H9 (cell line): ENCODE measurements at regions not wholly inside any gene's neighbourhood (a gene's known extent, or its start where the extent isn't known, plus 50 kb on each side); places are given as distances from the start of the nearest gene placed in this dataset.

Source experiments
- DNase-seq: peaks from one replicate; pipeline ENCODE4 v3.0.0-alpha.2; 2017
- H2AFZ ChIP-seq: one replicate; pipeline ENCODE4 v1.6.1; 2013; ENCODE audit warnings: mild to moderate bottlenecking, low read length, control low read depth, moderate library complexity
- H2AK5ac ChIP-seq: 2 replicates; pipeline ENCODE4 v1.6.1; 2013; ENCODE audit warnings: low read length, control low read depth, mixed read lengths; ENCODE audit not compliant: insufficient read length
- H2BK120ac ChIP-seq: one replicate; pipeline ENCODE4 v1.6.1; 2013; ENCODE audit warnings: low read depth, mild to moderate bottlenecking, low read length, control low read depth, inconsistent platforms; ENCODE audit not compliant: poor library complexity, severe bottlenecking
- H2BK12ac ChIP-seq: 2 replicates; pipeline ENCODE4 v1.6.1; 2013; ENCODE audit warnings: low read length, control low read depth, mixed read lengths, low read depth; ENCODE audit not compliant: insufficient read length
- H2BK15ac ChIP-seq: 2 replicates; pipeline ENCODE4 v1.6.1; 2013; ENCODE audit warnings: low read depth, low read length, control low read depth
- H2BK20ac ChIP-seq: one replicate; pipeline ENCODE4 v1.6.1; 2013; ENCODE audit warnings: low read depth, mild to moderate bottlenecking, low read length, control low read depth, inconsistent platforms; ENCODE audit not compliant: poor library complexity, severe bottlenecking
- H2BK5ac ChIP-seq: 2 replicates; pipeline ENCODE4 v1.6.1; 2013; ENCODE audit warnings: low read length, control low read depth, mixed read lengths; ENCODE audit not compliant: insufficient read length
- H3K14ac ChIP-seq: 2 replicates; pipeline ENCODE4 v1.6.1; 2013; ENCODE audit warnings: low read length, control low read depth; ENCODE audit not compliant: insufficient read depth
- H3K18ac ChIP-seq: 2 replicates; pipeline ENCODE4 v1.6.1; 2013; ENCODE audit warnings: low read depth, mild to moderate bottlenecking, mixed read lengths, low read length, control low read depth; ENCODE audit not compliant: insufficient read length
- H3K23ac ChIP-seq: 2 replicates; pipeline ENCODE4 v1.6.1; 2013; ENCODE audit warnings: low read length, control low read depth, mixed read lengths, low read depth; ENCODE audit not compliant: insufficient read length
- H3K23me2 ChIP-seq: 2 replicates; pipeline ENCODE4 v1.6.1; 2013; ENCODE audit warnings: low read depth, mild to moderate bottlenecking, mixed read lengths, low read length, control low read depth; ENCODE audit not compliant: insufficient read length, poor library complexity, severe bottlenecking
- H3K27ac ChIP-seq: 2 replicates; pipeline ENCODE4 v1.5.1; 2013; ENCODE audit warnings: low read length, control low read depth, mixed read lengths, low read depth; ENCODE audit not compliant: insufficient read length
- H3K27me3 ChIP-seq: 2 replicates; pipeline ENCODE4 v1.6.1; 2013; ENCODE audit warnings: low read length, control low read depth, inconsistent platforms; ENCODE audit not compliant: insufficient read depth
- H3K4ac ChIP-seq: 2 replicates; pipeline ENCODE4 v1.6.1; 2013; ENCODE audit warnings: low read depth, mild to moderate bottlenecking, control low read depth, inconsistent platforms, low read length, moderate library complexity
- H3K4me1 ChIP-seq: 2 replicates; pipeline ENCODE4 v1.6.1; 2013; ENCODE audit warnings: low read length, control low read depth, inconsistent platforms; ENCODE audit not compliant: insufficient read depth
- H3K4me2 ChIP-seq: 2 replicates; pipeline ENCODE4 v1.6.1; 2013; ENCODE audit warnings: low read length, control low read depth, mixed read lengths; ENCODE audit not compliant: insufficient read length, insufficient read depth
- H3K56ac ChIP-seq: 2 replicates; pipeline ENCODE4 v1.6.1; 2013; ENCODE audit warnings: low read depth, mild to moderate bottlenecking, mixed read lengths, low read length, control low read depth; ENCODE audit not compliant: insufficient read length
- H3K79me1 ChIP-seq: 2 replicates; pipeline ENCODE4 v1.6.1; 2013; ENCODE audit warnings: low read depth, mild to moderate bottlenecking, moderate library complexity, low read length, control low read depth, inconsistent platforms; ENCODE audit not compliant: insufficient read depth, poor library complexity, severe bottlenecking
- H3K79me2 ChIP-seq: 2 replicates; pipeline ENCODE4 v1.6.1; 2013; ENCODE audit warnings: low read length, control low read depth, inconsistent platforms; ENCODE audit not compliant: insufficient read depth
- H3K9ac ChIP-seq: 2 replicates; pipeline ENCODE4 v1.6.1; 2013; ENCODE audit warnings: low read length, control low read depth, mixed read lengths; ENCODE audit not compliant: insufficient read length; ENCODE audit errors: extremely low read depth
- H3K9me3 ChIP-seq: one replicate; pipeline ENCODE4 v1.6.1; 2013; ENCODE audit warnings: low read depth, low read length, inconsistent platforms; ENCODE audit not compliant: control insufficient read depth
- H3T11ph ChIP-seq: one replicate; pipeline ENCODE4 v1.6.1; 2013; ENCODE audit warnings: mild to moderate bottlenecking, low read length, control low read depth, inconsistent platforms
- H4K20me1 ChIP-seq: one replicate; pipeline ENCODE4 v1.6.1; 2013; ENCODE audit not compliant: control insufficient read depth, insufficient read length, insufficient read depth
- H4K5ac ChIP-seq: 2 replicates; pipeline ENCODE4 v1.6.1; 2013; ENCODE audit warnings: low read depth, mild to moderate bottlenecking, mixed read lengths, low read length, control low read depth; ENCODE audit not compliant: insufficient read length
- H4K8ac ChIP-seq: replicated peaks from 2 replicates; pipeline ENCODE4 v1.6.1; 2013; ENCODE audit warnings: low read length, control low read depth, mixed read lengths, low read depth; ENCODE audit not compliant: insufficient read length
- H4K91ac ChIP-seq: 2 replicates; pipeline ENCODE4 v1.6.1; 2013; ENCODE audit warnings: low read depth, mild to moderate bottlenecking, moderate library complexity, mixed read lengths, low read length, control low read depth; ENCODE audit not compliant: insufficient read length
- H3K27ac Mint-ChIP-seq, 3 experiments: 2 replicates in 2 of 3; 3 replicates in 1 of 3; pipeline ENCODE4 v1.8.0; 2020 to 2021; ENCODE audit warnings: mixed read lengths in 3 of 3, mild to moderate bottlenecking in 1 of 3, moderate library complexity in 1 of 3
- H3K27me3 Mint-ChIP-seq: 2 replicates; pipeline ENCODE4 v1.8.0; 2021; ENCODE audit warnings: low read depth, mild to moderate bottlenecking, moderate library complexity, mixed read lengths
- H3K36me3 Mint-ChIP-seq, 3 experiments: 2 replicates in 2 of 3; 3 replicates in 1 of 3; pipeline ENCODE4 v1.8.0; 2020 to 2021; ENCODE audit warnings: low read depth in 3 of 3, mixed read lengths in 3 of 3; ENCODE audit not compliant: insufficient read depth in 1 of 3
- H3K4me1 Mint-ChIP-seq, 2 experiments: 2 replicates each; pipeline ENCODE4 v1.8.0; 2020; ENCODE audit warnings: mixed read lengths in 2 of 2
- H3K4me3 Mint-ChIP-seq, 2 experiments: 2 replicates in 1 of 2; 3 replicates in 1 of 2; pipeline ENCODE4 v1.8.0; 2020 to 2021; ENCODE audit warnings: mild to moderate bottlenecking in 2 of 2, mixed read lengths in 2 of 2, moderate library complexity in 1 of 2
- H3K9me3 Mint-ChIP-seq, 2 experiments: 2 replicates in 1 of 2; 3 replicates in 1 of 2; pipeline ENCODE4 v1.8.0; 2020; ENCODE audit warnings: mild to moderate bottlenecking in 2 of 2, mixed read lengths in 2 of 2, moderate library complexity in 1 of 2
- CTCF ChIP-seq: fragments of 200-600 bp; sonication (generic); conservative IDR thresholded peaks from 3 replicates; pipeline ENCODE4 v1.8.0; 2021; ENCODE audit warnings: antibody characterized with exemption, mild to moderate bottlenecking
- WGBS: extraction: QIAGEN DNeasy Blood & Tissue Kit; methylation state at CpG from one replicate; pipeline ENCODE4 v1.1.7; 2013; ENCODE audit warnings: missing lambda C conversion rate, low lambda C conversion rate, mixed read lengths; ENCODE audit not compliant: insufficient read length; ENCODE audit errors: extremely low coverage; 5-methylcytosine and 5-hydroxymethylcytosine counted together

GRCh38 chr20:48332555-48332954 lies 495.2 kb downstream of the PREX1 start:
- H3K27ac Mint-ChIP-seq, result no peak overlapping the region
- DNase-seq, result no peak
- no peaks in the 10 kb centered on the region for H3K9me3 ChIP-seq
- no peak overlapping the region for H4K8ac ChIP-seq
- WGBS, result no CpG with 5 or more reads among the region's 3 CpGs
- no peak overlapping the region for H3K56ac ChIP-seq
- H2BK20ac ChIP-seq, result no peak overlapping the region
- no peaks in the 10 kb centered on the region for H3K79me1 ChIP-seq
- H3K4me2 ChIP-seq, result no peak overlapping the region
- no peak overlapping the region for H3T11ph ChIP-seq
- H3K23ac ChIP-seq, result no peak overlapping the region
- no peak overlapping the region for H4K91ac ChIP-seq
- no peak overlapping the region for H4K5ac ChIP-seq
- no peak overlapping the region for H2BK12ac ChIP-seq
- no peaks in the 10 kb centered on the region for H3K36me3 Mint-ChIP-seq
- H3K18ac ChIP-seq, result no peak overlapping the region
- no peak overlapping the region for H3K9ac ChIP-seq
- no peak overlapping the region for H2BK120ac ChIP-seq
- 0 out of 2 replicates have a peak, but pooled peaks cover 2% of the 10 kb centered on the region for H3K4me1 ChIP-seq
- TF ChIP-seq CTCF, result no peak
- H3K4ac ChIP-seq, result no peak overlapping the region
- no peak overlapping the region for H2BK5ac ChIP-seq
- H3K23me2 ChIP-seq, result no peaks in the 10 kb centered on the region
- H2AK5ac ChIP-seq, result no peak overlapping the region
- no peak overlapping the region for H3K4me3 Mint-ChIP-seq
- H3K9me3 Mint-ChIP-seq, result peaks cover 0 to 3% of the 10 kb centered on the region in 2 experiments; a peak in 2 of 5 replicates
- no peak overlapping the region for H2BK15ac ChIP-seq
- H3K4me1 Mint-ChIP-seq, result peaks cover 36 to 40% of the 10 kb centered on the region in 2 experiments
- H3K27me3 Mint-ChIP-seq, result peaks cover 4% of the 10 kb centered on the region
- no peaks in the 10 kb centered on the region for H3K27me3 ChIP-seq
- no peak overlapping the region for H3K27ac ChIP-seq
- H3K79me2 ChIP-seq, result no peaks in the 10 kb centered on the region
- no peaks in the 10 kb centered on the region for H4K20me1 ChIP-seq
- no peak overlapping the region for H3K14ac ChIP-seq
- no peak overlapping the region for H2AFZ ChIP-seq
